HCT116 (cell line): ENCODE measurements at regions not wholly inside any gene's neighbourhood (a gene's known extent, or its start where the extent isn't known, plus 50 kb on each side); places are given as distances from the start of the nearest gene placed in this dataset.

Source experiments
- CTCF ChIP-seq, 3 experiments: fragments of 200-600 bp in 1 of 3; sonication (generic) in 1 of 3; IDR thresholded peaks in 2 of 3; conservative IDR thresholded peaks in 1 of 3; 2 replicates each; pipeline ENCODE4 v1.5.1; 2012 to 2017; ENCODE audit warnings: low read depth in 2 of 3, low read length in 2 of 3, antibody characterized with exemption in 1 of 3, borderline replicate concordance in 1 of 3, control low read depth in 1 of 3, mild to moderate bottlenecking in 1 of 3, mixed read lengths in 1 of 3, mixed run types in 1 of 3, moderate library complexity in 1 of 3; ENCODE audit not compliant: insufficient read depth in 1 of 3
- EGR1 ChIP-seq: IDR thresholded peaks from 2 replicates; pipeline ENCODE4 v1.6.1; 2012; ENCODE audit warnings: low read depth
- EZH2 ChIP-seq: fragments of 200-600 bp; sonication (generic); IDR thresholded peaks from 2 replicates; pipeline ENCODE4 v1.6.1; 2017; ENCODE audit warnings: antibody characterized with exemption, mixed run types
- POLR2A ChIP-seq: IDR thresholded peaks from 2 replicates; pipeline ENCODE4 v1.7.0; 2011; ENCODE audit warnings: borderline replicate concordance; ENCODE audit not compliant: insufficient read depth, insufficient read length; ENCODE audit errors: extremely low read depth
- POLR2AphosphoS5 ChIP-seq: IDR thresholded peaks from 2 replicates; pipeline ENCODE4 v1.6.1; 2011; ENCODE audit warnings: mild to moderate bottlenecking, low read depth, low read length, moderate library complexity
- RAD21 ChIP-seq: IDR thresholded peaks from 2 replicates; pipeline ENCODE4 v1.6.1; 2012; ENCODE audit warnings: low read depth, mild to moderate bottlenecking
- REST ChIP-seq: IDR thresholded peaks from 2 replicates; pipeline ENCODE4 v1.6.1; 2012; ENCODE audit warnings: low read depth
- SIN3A ChIP-seq: IDR thresholded peaks from 2 replicates; pipeline ENCODE4 v1.6.1; 2012; ENCODE audit warnings: low read depth
- TCF7L2 ChIP-seq: IDR thresholded peaks from 2 replicates; pipeline ENCODE4 v1.7.0; 2011; ENCODE audit warnings: borderline replicate concordance, inconsistent platforms; ENCODE audit not compliant: insufficient read depth, insufficient read length; ENCODE audit errors: extremely low read depth

- TF ChIP-seq EGR1, result no peak
- TF ChIP-seq TCF7L2, result no peak
- TF ChIP-seq CTCF (IDR thresholded peaks at IDR 0.05 in 2 of 3, conservative IDR thresholded peaks at IDR 0.05 in 1 of 3; ENCODE audit: borderline replicate concordance in 1 of 3, insufficient read depth in 1 of 3, low read depth in 2 of 3, low read length in 2 of 3), result no peak
- no peak for TF ChIP-seq RAD21
- no peak for TF ChIP-seq REST
- TF ChIP-seq POLR2A, result no peak
- TF ChIP-seq SIN3A, result no peak
- TF ChIP-seq EZH2, result no peak
- TF ChIP-seq POLR2AphosphoS5, result no peak
Measured at GRCh38 chr14:43155258-43155657, 1351.8 kb downstream of the FSCB start.
